ENCODE measurements at regions not wholly inside any gene's neighbourhood (a gene's known extent, or its start where the extent isn't known, plus 50 kb on each side); places are given as distances from the start of the nearest gene placed in this dataset.

DNA sequence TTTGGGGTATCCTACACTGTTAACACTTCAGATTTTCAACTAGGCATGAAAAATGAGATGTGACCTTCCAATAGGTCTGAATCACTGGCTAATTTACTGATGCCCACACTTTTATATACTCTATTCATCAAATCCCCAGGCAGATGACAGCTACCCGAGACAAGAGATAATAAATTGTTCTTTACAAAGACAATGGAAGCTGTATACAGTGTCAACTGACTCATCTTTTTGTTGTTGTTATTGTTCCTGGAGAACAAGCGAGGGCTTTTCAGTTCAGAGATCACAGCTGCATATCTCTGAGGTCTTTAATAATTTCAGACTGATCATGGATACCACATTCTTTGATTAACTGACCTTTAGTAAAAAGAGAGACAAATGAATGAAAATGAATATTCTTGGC is 228.9 kb downstream of the SDHAF3 start:
- H3K4me1 ChIP-seq: no peaks in the 10 kb centered on the region
- H3K27me3 ChIP-seq: no peaks in the 10 kb centered on the region
- peaks cover 0 to 4% of the 10 kb centered on the region in 2 donors for H3K9me3 ChIP-seq
- H3K4me3 ChIP-seq: no peak overlapping the region
- H3K27ac ChIP-seq: no peak overlapping the region
- no peaks in the 10 kb centered on the region for H3K36me3 ChIP-seq
- DNase-seq (ENCODE audit: low spot score): no peak
- TF ChIP-seq, protein P1, sequence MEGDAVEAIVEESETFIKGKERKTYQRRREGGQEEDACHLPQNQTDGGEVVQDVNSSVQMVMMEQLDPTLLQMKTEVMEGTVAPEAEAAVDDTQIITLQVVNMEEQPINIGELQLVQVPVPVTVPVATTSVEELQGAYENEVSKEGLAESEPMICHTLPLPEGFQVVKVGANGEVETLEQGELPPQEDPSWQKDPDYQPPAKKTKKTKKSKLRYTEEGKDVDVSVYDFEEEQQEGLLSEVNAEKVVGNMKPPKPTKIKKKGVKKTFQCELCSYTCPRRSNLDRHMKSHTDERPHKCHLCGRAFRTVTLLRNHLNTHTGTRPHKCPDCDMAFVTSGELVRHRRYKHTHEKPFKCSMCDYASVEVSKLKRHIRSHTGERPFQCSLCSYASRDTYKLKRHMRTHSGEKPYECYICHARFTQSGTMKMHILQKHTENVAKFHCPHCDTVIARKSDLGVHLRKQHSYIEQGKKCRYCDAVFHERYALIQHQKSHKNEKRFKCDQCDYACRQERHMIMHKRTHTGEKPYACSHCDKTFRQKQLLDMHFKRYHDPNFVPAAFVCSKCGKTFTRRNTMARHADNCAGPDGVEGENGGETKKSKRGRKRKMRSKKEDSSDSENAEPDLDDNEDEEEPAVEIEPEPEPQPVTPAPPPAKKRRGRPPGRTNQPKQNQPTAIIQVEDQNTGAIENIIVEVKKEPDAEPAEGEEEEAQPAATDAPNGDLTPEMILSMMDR (IDR thresholded peaks at IDR 0.05): no peak

DNA sequence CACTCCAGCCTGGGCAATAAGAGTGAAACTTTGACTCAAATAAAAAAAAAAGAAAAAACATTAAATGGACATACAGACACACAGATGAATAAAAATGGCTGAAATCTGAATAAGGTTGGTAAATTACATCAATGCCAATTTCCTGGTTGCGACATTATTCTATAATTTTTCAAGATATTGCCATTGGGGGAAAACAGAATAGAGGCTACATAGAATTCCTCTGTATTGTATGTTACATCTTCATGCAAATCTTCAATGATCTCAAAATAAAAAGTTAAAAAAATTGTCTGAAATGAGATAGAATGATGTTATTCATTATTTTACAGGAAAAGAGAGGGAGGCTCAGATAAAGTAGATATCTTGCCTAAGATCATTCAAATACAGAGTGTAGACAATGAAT is 234.0 kb downstream of the SDHAF3 start:
- TF ChIP-seq, protein P1 (IDR thresholded peaks at IDR 0.05): no peak

DNA sequence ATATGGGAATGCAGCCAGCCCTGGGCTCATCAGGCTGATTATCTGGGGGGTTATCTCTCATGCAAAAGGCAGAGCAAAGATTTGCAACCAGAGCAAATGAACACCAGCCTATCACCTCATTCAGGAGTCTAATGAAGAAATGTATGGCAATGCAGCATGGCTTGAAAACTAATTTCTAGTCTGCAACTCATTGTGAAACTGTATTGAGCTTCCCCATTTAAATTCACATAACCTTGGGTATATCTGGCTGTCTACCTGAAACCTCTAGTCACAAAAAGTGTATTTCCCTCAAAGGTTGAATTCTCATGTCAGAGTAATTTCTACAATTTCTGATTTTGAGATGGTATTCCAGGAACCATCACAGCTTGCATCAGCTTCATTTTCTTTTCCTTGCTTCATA is 240.0 kb downstream of the SDHAF3 start:
- no peaks in the 10 kb centered on the region for H3K4me1 ChIP-seq
- H3K27ac ChIP-seq: no peak overlapping the region
- no peak for DNase-seq (ENCODE audit: low spot score)
- TF ChIP-seq, protein P1 (IDR thresholded peaks at IDR 0.05): no peak
- H3K9me3 ChIP-seq: no peaks in the 10 kb centered on the region
- no peaks in the 10 kb centered on the region for H3K27me3 ChIP-seq
- no peaks in the 10 kb centered on the region for H3K36me3 ChIP-seq
- no peak overlapping the region for H3K4me3 ChIP-seq

More for the DNA sequence above, 234.0 kb downstream of the SDHAF3 start:
- DNase-seq (ENCODE audit: low spot score): no peak
- Histone ChIP-seq H3K27ac (no peak overlapping the region), H3K9me3 (peaks cover 0 to 9% of the 10 kb centered on the region in 2 donors), H3K4me3 (no peak overlapping the region), H3K27me3 (no peaks in the 10 kb centered on the region), H3K4me1 (no peaks in the 10 kb centered on the region), H3K36me3 (no peaks in the 10 kb centered on the region)

DNA sequence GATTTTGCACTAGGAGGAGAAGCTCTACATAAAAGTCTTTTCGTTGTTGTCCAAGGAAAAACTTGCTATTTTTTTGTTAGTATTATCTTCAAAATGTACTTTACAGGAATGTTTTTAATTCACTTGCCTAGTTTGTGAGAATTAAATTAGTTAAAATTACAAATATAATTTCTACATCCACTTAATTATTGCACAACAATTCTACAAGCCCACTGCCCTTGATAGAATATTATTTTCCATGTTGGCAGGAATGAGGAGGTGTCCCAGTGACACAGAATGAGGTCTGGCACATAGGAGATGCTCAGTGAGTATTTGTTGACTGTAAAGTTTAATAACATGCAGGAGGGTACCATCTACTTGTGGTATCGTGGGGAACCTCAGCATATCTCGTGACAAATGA is 255.4 kb downstream of the SDHAF3 start:
- H3K4me1 ChIP-seq: no peaks in the 10 kb centered on the region
- no peak for DNase-seq (ENCODE audit: low spot score)

DNA sequence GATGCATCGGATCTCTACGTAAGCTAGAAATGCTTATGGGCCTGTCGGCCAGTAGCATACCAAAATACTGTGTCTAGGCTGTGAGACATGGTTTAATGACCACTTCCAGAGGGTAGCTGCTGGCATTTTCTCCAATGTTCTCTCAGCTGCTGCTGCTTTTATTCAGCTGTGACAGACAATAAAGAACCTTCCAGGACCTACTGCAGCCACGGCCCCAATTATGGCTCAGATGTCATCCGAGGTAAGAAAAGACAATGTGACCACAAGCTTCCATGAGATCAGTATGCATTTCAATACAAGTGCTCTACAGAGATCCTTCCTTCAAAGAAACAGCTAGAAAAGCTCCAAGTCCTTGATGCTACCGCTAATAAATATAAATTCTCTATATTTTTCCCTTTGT is 256.2 kb downstream of the SDHAF3 start:
- H3K4me3 ChIP-seq: no peak overlapping the region
- no peaks in the 10 kb centered on the region for H3K36me3 ChIP-seq
- TF ChIP-seq, protein P1 (IDR thresholded peaks at IDR 0.05): no peak
- H3K27me3 ChIP-seq: no peaks in the 10 kb centered on the region
- H3K27ac ChIP-seq: no peak overlapping the region
- H3K9me3 ChIP-seq: no peaks in the 10 kb centered on the region
- H3K4me1 ChIP-seq: no peaks in the 10 kb centered on the region
- no peak for DNase-seq (ENCODE audit: low spot score)

More for the DNA sequence above, 255.4 kb downstream of the SDHAF3 start:
- TF ChIP-seq, protein P1 (IDR thresholded peaks at IDR 0.05): no peak
- no peaks in the 10 kb centered on the region for H3K36me3 ChIP-seq
- H3K9me3 ChIP-seq: peaks cover 0 to 6% of the 10 kb centered on the region in 2 donors
- no peak overlapping the region for H3K4me3 ChIP-seq
- no peaks in the 10 kb centered on the region for H3K27me3 ChIP-seq
- H3K27ac ChIP-seq: no peak overlapping the region

DNA sequence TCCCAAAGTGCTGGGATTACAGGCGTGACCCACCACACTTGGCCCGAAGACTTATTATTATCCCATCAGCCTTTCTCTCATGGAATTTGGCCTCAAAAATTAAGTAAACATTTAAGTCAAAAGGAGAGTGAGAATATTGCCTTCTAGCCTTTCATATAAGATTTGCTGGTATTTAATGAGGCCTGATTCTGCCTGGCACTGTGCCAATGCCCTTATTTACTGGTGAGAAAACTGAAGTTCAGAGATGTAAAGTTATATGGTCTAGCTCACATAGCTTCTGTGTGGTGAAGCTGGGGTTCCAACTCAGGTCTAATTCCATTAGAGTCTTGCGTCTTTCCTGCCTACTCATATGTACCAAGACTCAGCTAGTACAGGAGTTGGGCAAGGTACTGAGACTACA is 260.2 kb downstream of the SDHAF3 start:
- no peaks in the 10 kb centered on the region for H3K4me1 ChIP-seq
- no peaks in the 10 kb centered on the region for H3K36me3 ChIP-seq
- no peak overlapping the region for H3K27ac ChIP-seq
- no peaks in the 10 kb centered on the region for H3K9me3 ChIP-seq
- TF ChIP-seq, protein P1 (IDR thresholded peaks at IDR 0.05): no peak
- no peaks in the 10 kb centered on the region for H3K27me3 ChIP-seq
- no peak for DNase-seq (ENCODE audit: low spot score)
- H3K4me3 ChIP-seq: no peak overlapping the region

All from right atrium auricular region (tissue), 2 donors.